Endothelial cell (in vitro differentiated cells): ENCODE measurements at regions not wholly inside any gene's neighbourhood (a gene's known extent, or its start where the extent isn't known, plus 50 kb on each side); places are given as distances from the start of the nearest gene placed in this dataset.

Experiments
- DNase-seq: peaks from one replicate; pipeline ENCODE4 v3.0.0; 2021; ENCODE audit warnings: low spot score
- H3K27ac Mint-ChIP-seq: one replicate; pipeline ENCODE4 v1.8.0; 2021; ENCODE audit warnings: mixed read lengths, inconsistent platforms; ENCODE audit not compliant: unreplicated experiment
- H3K27me3 Mint-ChIP-seq: one replicate; pipeline ENCODE4 v1.8.0; 2021; ENCODE audit warnings: mild to moderate bottlenecking, moderate library complexity, mixed read lengths, inconsistent platforms; ENCODE audit not compliant: unreplicated experiment
- H3K36me3 Mint-ChIP-seq: one replicate; pipeline ENCODE4 v1.8.0; 2021; ENCODE audit warnings: mild to moderate bottlenecking, low read depth, mixed read lengths, inconsistent platforms; ENCODE audit not compliant: unreplicated experiment
- H3K4me1 Mint-ChIP-seq: one replicate; pipeline ENCODE4 v1.8.0; 2021; ENCODE audit warnings: mild to moderate bottlenecking, mixed read lengths, inconsistent platforms; ENCODE audit not compliant: unreplicated experiment
- H3K4me3 Mint-ChIP-seq: one replicate; pipeline ENCODE4 v1.8.0; 2021; ENCODE audit warnings: mild to moderate bottlenecking, mixed read lengths, inconsistent platforms; ENCODE audit not compliant: unreplicated experiment
- H3K9me3 Mint-ChIP-seq: one replicate; pipeline ENCODE4 v1.8.0; 2021; ENCODE audit warnings: mixed read lengths, inconsistent platforms; ENCODE audit not compliant: unreplicated experiment
- TF ChIP-seq, protein P1 (sequence below): fragments of 200-600 bp; sonication (generic); IDR thresholded peaks from one replicate; pipeline ENCODE4 v1.5.0; 2021; ENCODE audit warnings: antibody characterized with exemption; ENCODE audit not compliant: unreplicated experiment

DNA sequence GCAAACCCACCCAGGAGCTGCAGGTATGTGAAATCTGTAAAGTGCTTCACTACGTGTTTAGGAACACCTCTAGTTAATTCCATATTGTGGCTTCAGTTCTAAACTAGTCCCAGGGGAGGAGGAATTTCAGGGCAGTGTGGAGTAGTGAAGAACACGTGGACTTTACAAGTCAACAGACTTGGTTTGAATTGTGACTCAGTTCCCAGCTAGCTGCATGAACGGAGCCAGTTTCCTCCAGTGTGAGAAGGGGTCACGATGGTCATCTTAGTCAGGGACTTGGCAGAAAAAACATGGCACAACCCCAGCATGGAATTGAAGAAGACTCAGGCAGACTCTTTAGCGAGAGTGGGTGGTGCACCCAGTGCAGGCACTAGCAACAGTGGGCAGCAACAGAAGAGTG lies 175.7 kb upstream of the UBL3 start:
- no peak for DNase-seq
- no peaks in the 10 kb centered on the region for H3K9me3 Mint-ChIP-seq
- H3K4me1 Mint-ChIP-seq, result no peaks in the 10 kb centered on the region
- no peaks in the 10 kb centered on the region for H3K36me3 Mint-ChIP-seq
- TF ChIP-seq, protein P1, sequence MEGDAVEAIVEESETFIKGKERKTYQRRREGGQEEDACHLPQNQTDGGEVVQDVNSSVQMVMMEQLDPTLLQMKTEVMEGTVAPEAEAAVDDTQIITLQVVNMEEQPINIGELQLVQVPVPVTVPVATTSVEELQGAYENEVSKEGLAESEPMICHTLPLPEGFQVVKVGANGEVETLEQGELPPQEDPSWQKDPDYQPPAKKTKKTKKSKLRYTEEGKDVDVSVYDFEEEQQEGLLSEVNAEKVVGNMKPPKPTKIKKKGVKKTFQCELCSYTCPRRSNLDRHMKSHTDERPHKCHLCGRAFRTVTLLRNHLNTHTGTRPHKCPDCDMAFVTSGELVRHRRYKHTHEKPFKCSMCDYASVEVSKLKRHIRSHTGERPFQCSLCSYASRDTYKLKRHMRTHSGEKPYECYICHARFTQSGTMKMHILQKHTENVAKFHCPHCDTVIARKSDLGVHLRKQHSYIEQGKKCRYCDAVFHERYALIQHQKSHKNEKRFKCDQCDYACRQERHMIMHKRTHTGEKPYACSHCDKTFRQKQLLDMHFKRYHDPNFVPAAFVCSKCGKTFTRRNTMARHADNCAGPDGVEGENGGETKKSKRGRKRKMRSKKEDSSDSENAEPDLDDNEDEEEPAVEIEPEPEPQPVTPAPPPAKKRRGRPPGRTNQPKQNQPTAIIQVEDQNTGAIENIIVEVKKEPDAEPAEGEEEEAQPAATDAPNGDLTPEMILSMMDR, result no peak
- peaks cover 2% of the 10 kb centered on the region for H3K27me3 Mint-ChIP-seq
- no peak overlapping the region for H3K27ac Mint-ChIP-seq
- H3K4me3 Mint-ChIP-seq, result no peak overlapping the region

DNA sequence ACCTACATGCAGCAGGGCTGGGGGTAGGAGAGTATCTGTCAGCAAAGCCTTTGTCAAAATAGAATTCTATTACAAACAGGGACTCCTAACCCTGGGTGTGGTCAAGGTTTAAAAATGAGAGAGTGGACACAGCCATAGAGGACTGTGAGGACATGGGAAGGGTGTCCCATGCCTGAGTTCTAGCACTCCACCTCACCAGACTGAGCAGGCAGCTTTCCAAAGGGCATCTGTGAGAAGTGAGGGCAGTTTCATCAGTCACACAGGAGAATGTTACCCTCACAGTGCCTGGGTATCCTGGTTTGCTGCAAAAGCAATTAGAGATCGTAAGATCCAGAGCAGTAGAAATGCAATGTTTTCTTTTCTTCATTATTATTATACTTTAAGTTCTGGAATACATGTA lies 174.9 kb upstream of the UBL3 start:
- no peaks in the 10 kb centered on the region for H3K9me3 Mint-ChIP-seq
- no peak overlapping the region for H3K27ac Mint-ChIP-seq
- no peaks in the 10 kb centered on the region for H3K36me3 Mint-ChIP-seq
- no peak for DNase-seq
- no peak overlapping the region for H3K4me3 Mint-ChIP-seq
- TF ChIP-seq, protein P1, result no peak
- peaks cover 2% of the 10 kb centered on the region for H3K4me1 Mint-ChIP-seq
- peaks cover 2% of the 10 kb centered on the region for H3K27me3 Mint-ChIP-seq

DNA sequence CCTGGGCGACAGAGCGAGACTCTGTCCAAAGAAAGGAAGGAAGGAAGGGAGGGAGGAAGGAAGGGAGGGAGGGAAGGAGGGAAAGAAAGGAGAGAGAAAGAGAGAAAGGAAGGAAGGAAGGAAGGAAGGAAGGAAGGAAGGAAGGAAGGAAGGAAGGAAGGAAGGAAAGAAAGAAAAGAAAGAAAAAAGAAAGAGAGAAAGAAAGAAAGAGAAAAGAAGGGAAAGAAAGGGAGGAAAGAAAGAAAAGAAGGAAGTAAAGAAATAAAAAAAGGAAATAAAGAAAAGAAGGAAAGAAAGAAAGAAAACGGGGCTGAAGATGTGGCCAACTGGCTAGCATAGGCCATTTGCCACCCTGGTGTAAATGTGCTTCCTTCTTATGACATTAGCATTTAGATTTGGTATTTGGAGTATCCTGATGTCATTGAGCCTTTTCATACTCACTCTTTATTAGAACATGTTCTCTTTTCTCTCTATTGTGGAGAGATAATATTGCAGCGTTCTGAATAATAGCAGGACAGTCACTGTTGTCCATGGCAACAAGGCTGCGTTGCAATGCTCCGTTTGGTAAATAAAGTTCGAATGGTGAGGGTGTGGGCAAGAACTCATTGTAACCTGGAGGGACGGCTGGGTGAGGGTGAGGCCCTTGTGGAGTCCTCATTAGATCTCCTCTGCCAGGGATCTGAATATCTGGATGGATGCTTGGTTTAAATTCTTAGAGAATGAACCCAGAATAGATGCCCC lies 173.9 kb upstream of the UBL3 start:
- TF ChIP-seq, protein P1, result no peak
- H3K4me1 Mint-ChIP-seq, result peaks cover 9% of the 10 kb centered on the region
- H3K9me3 Mint-ChIP-seq, result no peaks in the 10 kb centered on the region
- no peak for DNase-seq
- no peak overlapping the region for H3K4me3 Mint-ChIP-seq
- H3K27ac Mint-ChIP-seq, result no peak overlapping the region
- H3K36me3 Mint-ChIP-seq, result no peaks in the 10 kb centered on the region
- peaks cover 2% of the 10 kb centered on the region for H3K27me3 Mint-ChIP-seq

DNA sequence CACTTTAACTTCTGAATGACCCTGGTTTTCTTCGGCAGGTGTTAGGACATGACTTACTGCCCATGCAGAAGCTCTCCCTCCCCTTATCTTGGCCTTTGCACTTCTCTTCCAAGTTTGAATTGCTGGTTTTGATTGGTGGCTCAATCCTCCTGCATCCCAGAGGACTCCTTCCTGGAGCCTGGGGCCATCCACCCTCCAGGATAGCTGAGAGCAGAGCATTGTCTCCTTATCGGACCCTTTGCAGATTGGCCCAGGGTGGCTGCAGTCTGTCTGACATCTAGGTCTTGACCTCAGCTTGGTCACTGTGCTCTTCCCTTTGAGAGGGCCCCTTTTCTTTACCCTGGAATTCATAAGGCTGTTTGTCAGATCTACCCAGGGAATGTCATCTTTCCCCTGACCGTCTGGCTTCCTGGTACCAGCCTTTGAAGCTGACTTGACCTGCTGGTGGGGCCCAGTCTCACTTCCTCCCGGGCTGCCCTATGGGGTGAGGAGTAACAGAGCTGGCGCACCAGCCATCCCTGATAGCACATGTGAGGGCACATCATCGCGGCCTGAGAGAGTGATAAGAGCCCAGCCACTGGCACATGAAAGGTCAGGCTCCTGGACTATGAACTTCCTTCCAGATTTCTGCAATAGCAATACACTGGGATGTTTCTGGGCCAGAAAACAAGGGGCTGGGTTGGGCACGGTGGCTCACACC lies 172.9 kb upstream of the UBL3 start:
- peaks cover 11% of the 10 kb centered on the region for H3K4me1 Mint-ChIP-seq
- no peaks in the 10 kb centered on the region for H3K36me3 Mint-ChIP-seq
- H3K27me3 Mint-ChIP-seq, result peaks cover 2% of the 10 kb centered on the region
- no peak overlapping the region for H3K4me3 Mint-ChIP-seq
- TF ChIP-seq, protein P1, result no peak
- no peaks in the 10 kb centered on the region for H3K9me3 Mint-ChIP-seq
- no peak for DNase-seq
- no peak overlapping the region for H3K27ac Mint-ChIP-seq

DNA sequence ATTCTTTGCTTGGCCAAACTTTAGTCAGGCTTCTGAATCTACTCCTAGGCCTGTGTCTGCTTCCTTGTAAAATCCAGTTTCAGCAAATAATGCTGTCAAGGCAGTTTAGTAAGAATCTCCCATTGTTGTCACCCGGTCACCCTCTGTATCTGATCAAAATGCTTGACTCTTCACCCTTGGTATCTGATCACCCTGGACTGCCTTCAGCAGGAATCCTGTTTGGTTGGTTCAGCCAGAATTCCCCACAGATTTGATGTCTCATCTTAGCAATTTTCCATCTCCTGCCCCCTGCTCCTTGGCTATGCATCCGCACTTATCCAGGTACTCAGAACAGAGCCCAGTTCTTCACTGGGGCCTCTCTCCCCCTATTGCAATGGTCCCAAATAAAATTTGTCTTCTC lies 172.4 kb upstream of the UBL3 start:
- Mint-ChIP-seq H3K4me1 (peaks cover 11% of the 10 kb centered on the region), H3K4me3 (no peak overlapping the region), H3K27ac (no peak overlapping the region), H3K36me3 (no peaks in the 10 kb centered on the region), H3K27me3 (peaks cover 2% of the 10 kb centered on the region), H3K9me3 (no peaks in the 10 kb centered on the region)
- no peak for DNase-seq
- TF ChIP-seq, protein P1, result no peak
